GM12872 (cell line): ENCODE measurements at regions not wholly inside any gene's neighbourhood (a gene's known extent, or its start where the extent isn't known, plus 50 kb on each side); places are given as distances from the start of the nearest gene placed in this dataset.

Source experiments
- TF ChIP-seq, protein P1 (sequence below): IDR thresholded peaks from 3 replicates; pipeline ENCODE4 v1.5.1; 2011; ENCODE audit warnings: low read depth, mild to moderate bottlenecking, low read length, moderate library complexity; ENCODE audit not compliant: insufficient read depth

DNA sequence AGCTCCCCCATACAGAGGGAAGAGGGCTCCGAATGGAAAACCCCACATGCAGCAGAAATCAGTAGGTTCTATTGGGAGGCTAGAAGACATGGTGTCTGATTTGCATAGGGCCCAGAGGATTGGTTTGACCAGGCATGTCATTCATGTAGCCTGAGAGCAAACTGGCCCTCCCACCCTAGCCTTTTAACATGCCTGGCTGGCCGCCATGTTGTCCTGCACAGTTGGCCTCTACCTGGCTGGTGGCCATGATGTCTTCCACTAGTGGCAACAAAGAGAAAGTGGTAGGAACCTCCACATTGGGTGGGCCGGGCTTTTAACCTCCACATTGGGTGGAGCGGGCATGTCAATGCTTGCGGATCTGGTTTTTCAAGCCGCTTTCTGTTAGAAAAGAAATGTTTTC, 312.1 kb downstream of the TAFA4 start:
- TF ChIP-seq, protein P1, sequence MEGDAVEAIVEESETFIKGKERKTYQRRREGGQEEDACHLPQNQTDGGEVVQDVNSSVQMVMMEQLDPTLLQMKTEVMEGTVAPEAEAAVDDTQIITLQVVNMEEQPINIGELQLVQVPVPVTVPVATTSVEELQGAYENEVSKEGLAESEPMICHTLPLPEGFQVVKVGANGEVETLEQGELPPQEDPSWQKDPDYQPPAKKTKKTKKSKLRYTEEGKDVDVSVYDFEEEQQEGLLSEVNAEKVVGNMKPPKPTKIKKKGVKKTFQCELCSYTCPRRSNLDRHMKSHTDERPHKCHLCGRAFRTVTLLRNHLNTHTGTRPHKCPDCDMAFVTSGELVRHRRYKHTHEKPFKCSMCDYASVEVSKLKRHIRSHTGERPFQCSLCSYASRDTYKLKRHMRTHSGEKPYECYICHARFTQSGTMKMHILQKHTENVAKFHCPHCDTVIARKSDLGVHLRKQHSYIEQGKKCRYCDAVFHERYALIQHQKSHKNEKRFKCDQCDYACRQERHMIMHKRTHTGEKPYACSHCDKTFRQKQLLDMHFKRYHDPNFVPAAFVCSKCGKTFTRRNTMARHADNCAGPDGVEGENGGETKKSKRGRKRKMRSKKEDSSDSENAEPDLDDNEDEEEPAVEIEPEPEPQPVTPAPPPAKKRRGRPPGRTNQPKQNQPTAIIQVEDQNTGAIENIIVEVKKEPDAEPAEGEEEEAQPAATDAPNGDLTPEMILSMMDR, result no peak

DNA sequence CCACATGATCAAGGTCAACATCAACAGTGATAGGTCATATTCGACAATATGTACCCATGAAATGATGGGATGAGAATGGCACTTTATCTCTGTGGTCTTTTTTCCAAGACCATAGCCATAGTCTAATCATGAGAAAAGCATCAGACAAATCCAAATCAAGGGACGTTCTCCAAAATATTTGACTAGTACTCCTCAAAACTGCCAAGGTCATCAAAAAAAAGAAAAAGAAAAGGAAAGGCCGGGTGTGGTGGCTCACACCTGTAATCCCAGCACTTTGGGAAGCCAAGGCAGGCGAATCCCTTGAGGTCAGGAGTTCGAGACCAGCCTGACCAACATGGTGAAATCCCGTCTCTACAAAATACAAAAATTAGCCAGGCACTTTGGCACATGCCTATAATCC, 318.3 kb downstream of the TAFA4 start:
- TF ChIP-seq, protein P1, result no peak

DNA sequence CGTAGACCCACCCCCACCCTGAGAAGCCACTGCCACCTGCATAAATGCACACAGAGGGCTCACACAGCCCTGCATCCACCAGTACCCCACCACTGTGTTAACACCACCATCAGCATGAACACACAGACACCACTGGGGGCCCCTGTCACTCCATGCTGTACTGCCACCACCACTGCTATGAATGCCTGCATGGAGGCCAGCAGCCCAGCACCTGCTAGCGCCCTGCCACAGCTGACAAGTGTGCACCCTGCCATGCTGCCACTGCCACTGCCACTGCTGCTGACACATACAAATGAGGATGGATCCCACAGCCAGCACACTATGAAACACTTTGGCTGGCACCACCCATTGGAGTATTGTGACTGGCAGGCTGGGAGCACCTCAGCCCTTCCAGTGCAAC, 361.0 kb downstream of the TAFA4 start:
- TF ChIP-seq, protein P1, result no peak

DNA sequence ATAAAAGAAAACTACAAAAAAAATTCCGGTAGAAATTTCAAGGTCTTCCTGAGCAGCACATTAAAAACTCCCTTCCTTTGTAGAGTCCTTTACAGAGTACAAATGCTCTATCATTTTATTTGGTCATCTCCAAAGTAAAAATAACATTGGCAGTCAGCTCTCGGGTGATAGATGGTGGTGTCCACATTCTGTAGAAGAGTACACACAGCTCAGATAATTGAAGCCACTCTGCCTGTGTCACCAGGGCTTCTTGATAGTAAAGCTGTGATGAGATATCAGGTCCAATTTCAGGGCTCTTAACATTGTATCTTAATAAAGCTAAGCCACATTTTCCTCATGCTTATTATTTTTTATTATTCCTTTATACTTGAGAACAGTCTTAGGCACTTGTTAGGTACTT, 371.6 kb downstream of the TAFA4 start:
- TF ChIP-seq, protein P1, result no peak

DNA sequence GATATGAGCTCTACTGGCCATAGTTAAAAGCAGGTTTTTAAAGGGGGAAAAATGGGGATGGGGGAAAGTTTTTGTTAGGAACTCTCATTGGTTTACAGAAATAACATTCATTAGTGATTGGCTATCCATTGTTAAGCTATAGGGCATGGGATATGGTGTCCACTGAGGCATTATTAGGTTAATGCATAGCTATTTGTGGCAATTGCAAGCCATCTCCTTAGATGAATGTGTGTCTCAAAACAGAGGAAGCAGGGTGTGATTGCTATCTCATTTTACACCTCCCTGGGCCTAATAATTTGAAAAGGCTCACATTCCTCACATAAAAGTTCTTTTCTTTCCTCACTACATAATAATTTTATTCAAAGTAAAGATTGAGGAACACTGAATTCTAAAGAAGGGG, 396.6 kb downstream of the TAFA4 start:
- TF ChIP-seq, protein P1, result no peak

DNA sequence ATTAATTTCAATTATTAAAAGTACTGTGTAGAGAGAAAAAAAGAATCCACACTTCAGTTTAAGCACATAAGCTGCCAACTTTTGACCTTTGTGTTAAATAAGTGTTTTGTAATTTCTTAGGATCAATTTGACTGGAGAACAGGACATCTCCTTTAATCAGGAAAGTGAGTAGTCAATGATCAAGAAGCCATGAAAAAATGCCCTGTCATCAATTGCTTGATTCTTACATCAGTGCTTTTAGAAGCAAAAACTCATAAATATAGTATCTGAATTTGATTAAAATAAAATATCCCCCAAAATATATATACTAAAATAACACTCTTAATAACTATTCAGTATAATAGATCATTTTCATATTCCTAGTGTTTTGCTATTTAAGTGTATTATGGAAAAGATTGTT, 409.0 kb downstream of the TAFA4 start:
- TF ChIP-seq, protein P1, result no peak

DNA sequence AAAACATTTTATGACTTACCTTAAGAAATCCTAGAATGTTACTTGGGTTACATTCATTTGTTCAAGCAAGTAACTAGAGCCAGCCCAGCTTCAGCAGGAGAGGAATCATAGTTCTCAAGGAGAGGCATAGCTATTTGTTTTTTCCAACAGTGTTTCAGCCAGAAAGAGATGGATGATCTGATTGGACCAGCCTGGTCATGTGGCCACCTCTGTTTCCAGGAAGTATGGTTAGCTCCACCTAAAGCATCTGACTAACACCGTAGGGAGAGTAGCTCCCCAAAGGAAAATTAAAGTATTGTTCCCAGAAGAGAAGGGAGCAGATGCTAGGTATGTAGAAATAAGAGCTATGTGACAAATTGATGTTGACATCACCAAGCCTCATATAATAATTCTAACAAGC, 417.1 kb downstream of the TAFA4 start:
- TF ChIP-seq, protein P1, result no peak

DNA sequence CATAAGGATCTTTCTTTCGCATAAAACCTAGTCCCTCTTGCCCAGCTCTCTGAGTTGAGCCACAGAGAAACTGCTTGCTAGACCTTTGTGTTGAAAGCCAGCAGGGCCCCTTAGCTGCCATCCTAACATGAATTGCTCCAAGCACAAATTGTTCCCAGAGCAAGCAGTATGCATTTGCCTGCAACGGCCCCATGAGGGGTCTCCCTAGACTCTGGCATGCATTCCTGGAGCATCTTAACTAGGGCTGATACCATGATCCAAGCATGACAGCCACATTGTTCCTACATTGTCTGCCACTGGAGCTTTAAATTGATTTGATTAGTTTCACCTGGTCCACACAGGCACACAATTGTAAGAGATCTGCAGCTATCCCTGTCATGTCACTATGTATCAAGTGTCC, 428.1 kb downstream of the TAFA4 start:
- TF ChIP-seq, protein P1, result no peak
